ACC112 (cell line): ENCODE measurements at regions not wholly inside any gene's neighbourhood (a gene's known extent, or its start where the extent isn't known, plus 50 kb on each side); places are given as distances from the start of the nearest gene placed in this dataset.
"Not testable (repeated sequence)": the region's sequence is repeated elsewhere in the genome, so short reads cannot be mapped to it uniquely, and the experiment has no call there.

Experiments used
- H2AFZ ChIP-seq: fragments of 200-600 bp; sonication (generic); one replicate; pipeline ENCODE4 v1.6.0; 2017; ENCODE audit warnings: antibody characterized with exemption, low read length; ENCODE audit not compliant: unreplicated experiment
- H3K27ac ChIP-seq: fragments of 200-600 bp; sonication (generic); 2 replicates; pipeline ENCODE4 v1.5.1; 2014; ENCODE audit warnings: low read depth, mild to moderate bottlenecking, antibody characterized with exemption, low read length, moderate library complexity
- H3K27me3 ChIP-seq: fragments of 200-600 bp; sonication (generic); 2 replicates; pipeline ENCODE4 v1.6.1; 2014; ENCODE audit warnings: mild to moderate bottlenecking, antibody characterized with exemption, low read length, moderate library complexity, mixed read lengths; ENCODE audit not compliant: insufficient read depth
- H3K36me3 ChIP-seq: fragments of 200-600 bp; sonication (generic); 2 replicates; pipeline ENCODE4 v1.6.1; 2016; ENCODE audit warnings: mild to moderate bottlenecking, antibody characterized with exemption, low read length, moderate library complexity, mixed read lengths; ENCODE audit not compliant: insufficient read depth
- H3K4me1 ChIP-seq: fragments of 200-600 bp; sonication (generic); one replicate; pipeline ENCODE4 v1.6.1; 2016; ENCODE audit warnings: low read length, mixed read lengths; ENCODE audit not compliant: insufficient read depth, unreplicated experiment, control insufficient read depth
- H3K4me3 ChIP-seq: fragments of 200-600 bp; sonication (generic); 2 replicates; pipeline ENCODE4 v1.5.1; 2014; ENCODE audit warnings: mild to moderate bottlenecking, low read depth, low read length
- H3K79me2 ChIP-seq: fragments of 200-600 bp; sonication (generic); one replicate; pipeline ENCODE4 v1.6.0; 2016; ENCODE audit warnings: low read length; ENCODE audit not compliant: control insufficient read depth, unreplicated experiment, insufficient read depth

DNA sequence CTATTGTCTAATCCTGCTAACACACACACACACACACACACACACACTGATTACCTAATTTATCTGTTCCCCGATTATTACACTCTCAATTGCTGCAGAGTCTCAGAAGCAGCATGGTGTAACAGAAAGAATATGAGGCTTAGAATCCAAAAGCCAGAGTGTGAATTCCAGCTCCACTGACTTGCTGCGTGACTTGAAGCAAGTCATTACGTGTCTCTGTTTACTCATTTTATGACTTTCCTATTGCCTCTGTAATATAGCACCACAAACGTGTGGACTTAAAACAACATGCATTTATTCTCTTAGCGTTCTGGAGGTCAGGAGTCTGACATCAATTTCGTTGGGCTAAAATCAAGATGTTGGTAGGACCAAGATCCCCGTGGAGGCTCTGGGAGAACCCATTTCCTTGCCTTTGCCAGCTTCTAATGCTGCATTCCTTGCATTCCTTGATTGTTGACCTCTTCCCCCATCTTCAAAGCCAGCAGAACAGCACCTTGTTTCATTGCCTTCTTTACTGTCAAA lies 55.9 kb upstream of the ATP5PO start:
- no peaks in the 10 kb centered on the region for H3K36me3 ChIP-seq
- H2AFZ ChIP-seq, result no peak overlapping the region
- no peaks in the 10 kb centered on the region for H3K27me3 ChIP-seq
- peaks cover 52% of the 10 kb centered on the region for H3K4me1 ChIP-seq
- no peak overlapping the region for H3K4me3 ChIP-seq
- H3K79me2 ChIP-seq, result no peaks in the 10 kb centered on the region
- no peak overlapping the region for H3K27ac ChIP-seq

DNA sequence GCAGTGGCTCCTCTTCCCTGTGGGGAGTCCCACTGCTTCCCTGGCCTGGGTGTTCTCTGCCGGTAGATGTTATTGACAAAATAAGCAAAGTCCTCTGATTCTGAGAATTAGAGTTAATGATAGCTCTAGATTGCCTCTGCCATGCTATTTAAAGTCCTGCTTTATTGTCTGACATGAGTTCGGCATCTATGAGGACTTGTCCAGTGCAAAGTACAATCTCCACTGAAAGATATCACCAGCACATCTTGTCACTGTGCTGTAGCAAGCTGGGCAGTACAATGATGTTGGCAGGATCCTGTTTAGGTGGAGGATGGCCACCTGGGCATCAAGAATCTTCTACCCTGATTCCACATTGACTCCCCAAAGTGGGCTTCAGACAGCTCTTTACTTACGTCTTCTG lies 54.0 kb upstream of the ATP5PO start:
- Histone ChIP-seq H3K4me3 (no peak overlapping the region), H3K27ac (peak overlapping the region; percentile 73), H2AFZ (peak overlapping the region; percentile 93), H3K4me1 (peaks cover 41% of the 10 kb centered on the region), H3K79me2 (no peaks in the 10 kb centered on the region), H3K36me3 (no peaks in the 10 kb centered on the region), H3K27me3 (no peaks in the 10 kb centered on the region)

DNA sequence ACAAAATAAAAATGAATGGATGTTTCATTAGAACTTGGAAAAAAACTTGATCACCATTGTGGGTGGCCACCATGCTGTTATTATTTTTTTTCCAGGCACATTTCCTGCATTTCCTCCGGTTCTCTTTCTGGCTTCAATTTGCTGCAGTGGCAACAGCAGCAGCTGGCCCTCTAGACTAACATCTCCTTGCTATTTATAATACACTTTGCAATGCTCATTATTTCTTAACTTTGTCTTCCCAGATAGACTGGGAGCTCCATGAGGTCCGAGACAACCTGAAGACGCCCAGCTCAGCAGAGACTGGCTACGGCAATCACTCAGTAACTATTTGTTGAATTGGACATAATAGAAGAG lies 53.4 kb upstream of the ATP5PO start:
- H3K79me2 ChIP-seq, result no peaks in the 10 kb centered on the region
- H3K4me1 ChIP-seq, result peaks cover 41% of the 10 kb centered on the region
- H3K36me3 ChIP-seq, result no peaks in the 10 kb centered on the region
- H3K27ac ChIP-seq, result peak overlapping the region; percentile 73
- H2AFZ ChIP-seq, result peak overlapping the region; percentile 93
- H3K4me3 ChIP-seq, result peak overlapping the region; percentile 39; the same call in 1 of the 2 replicates
- H3K27me3 ChIP-seq, result no peaks in the 10 kb centered on the region

DNA sequence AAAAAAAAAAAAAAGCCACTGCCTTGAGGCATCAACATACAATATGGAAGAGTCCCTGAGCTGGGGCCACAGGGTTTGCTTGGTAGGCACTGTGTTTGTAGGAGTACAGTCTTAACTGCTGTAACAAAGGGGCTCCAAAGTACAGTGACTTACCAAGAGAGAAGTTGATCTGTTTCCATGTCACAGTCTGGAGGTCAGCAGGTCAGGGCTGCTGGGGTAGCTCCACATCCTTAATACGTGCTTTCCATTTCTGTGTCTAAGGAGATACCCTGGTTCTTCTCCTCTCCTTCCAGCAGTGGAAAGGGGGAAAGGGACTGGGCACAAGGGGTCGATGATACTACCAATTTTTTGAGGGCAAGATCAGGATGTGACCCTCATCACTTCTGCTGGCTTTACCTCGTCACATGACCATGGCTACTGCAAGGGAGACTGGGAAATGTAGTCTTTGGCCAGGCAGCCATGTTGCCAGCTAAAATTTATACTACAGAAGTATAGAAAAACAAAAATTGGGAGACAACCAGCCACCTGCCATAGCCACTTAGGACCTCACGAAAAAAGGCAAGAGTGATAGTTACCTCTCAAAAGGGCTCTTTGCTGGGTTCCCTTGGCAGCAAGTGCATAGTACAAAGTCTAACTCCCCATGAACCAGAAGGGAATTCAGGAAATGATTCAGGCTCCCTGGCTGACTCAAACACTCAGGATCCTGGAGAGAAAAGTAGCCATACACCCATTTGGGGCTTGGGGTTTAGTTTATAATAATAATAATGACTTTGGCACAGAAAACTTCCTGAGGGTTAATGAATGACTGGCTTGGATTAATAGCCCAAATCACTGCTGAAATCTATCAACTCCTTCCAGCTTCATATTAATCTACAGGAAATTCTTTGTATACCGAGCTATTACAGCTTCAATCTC lies 52.7 kb upstream of the ATP5PO start:
- Histone ChIP-seq H2AFZ (peak overlapping the region; percentile 93), H3K4me3 (peak overlapping the region; percentile 39), H3K36me3 (no peaks in the 10 kb centered on the region), H3K79me2 (no peaks in the 10 kb centered on the region), H3K4me1 (peaks cover 41% of the 10 kb centered on the region), H3K27ac (peak overlapping the region; percentile 73), H3K27me3 (no peaks in the 10 kb centered on the region)

DNA sequence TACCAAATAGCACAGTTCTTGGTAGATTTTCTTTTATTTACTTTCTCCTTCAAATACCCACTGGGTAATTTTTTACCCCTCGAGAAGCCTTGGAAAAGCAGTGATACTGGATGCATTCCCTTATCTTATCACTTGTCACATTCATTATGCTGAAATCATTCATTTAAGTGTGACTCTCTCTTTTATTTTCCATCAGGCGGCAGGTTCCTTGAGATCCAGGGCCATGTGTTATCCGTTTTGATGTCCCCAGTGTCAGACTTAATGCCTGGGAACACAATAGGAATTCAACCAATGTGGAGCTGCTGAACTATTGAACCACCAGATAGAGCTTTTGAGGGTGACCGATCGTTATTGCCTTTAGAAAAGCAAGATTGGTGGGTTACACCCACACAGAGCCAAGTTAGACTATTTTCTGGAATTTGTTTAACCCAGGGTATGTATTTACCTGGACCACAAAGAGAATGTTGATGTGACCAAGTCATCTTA lies 51.5 kb upstream of the ATP5PO start:
- no peaks in the 10 kb centered on the region for H3K36me3 ChIP-seq
- H3K79me2 ChIP-seq, result no peaks in the 10 kb centered on the region
- no peak overlapping the region for H2AFZ ChIP-seq
- H3K27ac ChIP-seq, result no peak overlapping the region
- no peak overlapping the region for H3K4me3 ChIP-seq
- H3K4me1 ChIP-seq, result peaks cover 41% of the 10 kb centered on the region
- no peaks in the 10 kb centered on the region for H3K27me3 ChIP-seq

DNA sequence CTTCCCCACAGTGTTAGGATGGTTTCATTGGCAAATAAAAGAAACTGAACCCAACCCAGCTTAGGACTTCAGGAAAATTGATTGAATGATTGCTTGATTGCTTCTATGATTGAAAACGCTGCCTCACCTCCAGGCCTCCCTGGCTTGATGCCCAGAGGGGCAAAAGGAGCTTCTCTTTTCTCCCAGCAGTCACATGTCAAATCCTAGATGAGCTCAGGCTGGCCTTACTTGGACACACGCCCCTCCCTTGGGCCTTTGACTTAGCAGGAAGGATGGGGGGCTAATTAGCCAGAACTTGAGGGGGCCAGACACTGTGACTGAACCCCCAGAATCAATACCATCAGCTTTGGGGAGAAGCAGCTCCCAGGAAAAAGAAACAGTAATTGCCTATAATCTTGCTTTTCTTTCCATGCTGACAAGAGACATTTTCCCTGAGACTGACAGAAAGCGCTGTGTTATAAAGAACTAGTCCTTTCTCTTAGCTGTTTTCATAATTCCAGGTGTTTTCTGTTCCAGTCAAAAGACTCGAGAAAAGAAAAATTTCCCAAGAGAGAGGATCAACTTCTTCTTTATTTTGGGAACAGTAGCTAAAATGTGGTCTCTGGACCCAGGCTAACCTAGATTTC lies 50.8 kb upstream of the ATP5PO start:
- H3K4me3 ChIP-seq, result no peak overlapping the region
- H3K36me3 ChIP-seq, result no peaks in the 10 kb centered on the region
- H3K27me3 ChIP-seq, result no peaks in the 10 kb centered on the region
- H3K27ac ChIP-seq, result no peak overlapping the region
- peaks cover 35% of the 10 kb centered on the region for H3K4me1 ChIP-seq
- H2AFZ ChIP-seq, result peak overlapping the region; percentile 86
- H3K79me2 ChIP-seq, result no peaks in the 10 kb centered on the region

DNA sequence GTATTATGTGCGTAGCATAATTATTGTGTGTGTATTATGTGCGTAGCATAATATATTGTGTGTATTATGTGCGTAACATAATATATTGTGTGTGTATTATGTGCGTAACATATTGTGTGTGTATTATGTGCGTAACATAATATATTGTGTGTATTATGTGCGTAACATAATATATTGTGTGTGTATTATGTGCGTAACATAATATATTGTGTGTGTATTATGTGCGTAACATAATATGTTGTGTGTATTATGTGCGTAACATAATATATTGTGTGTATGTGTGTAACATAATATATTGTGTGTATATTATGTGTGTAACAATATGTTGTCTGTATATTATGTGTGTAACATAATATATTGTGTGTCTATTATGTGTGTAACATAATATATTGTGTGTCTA lies 50.1 kb upstream of the ATP5PO start:
- H3K4me1 ChIP-seq, result peaks cover 34% of the 10 kb centered on the region
- H2AFZ ChIP-seq, H3K27me3 ChIP-seq, H3K4me3 ChIP-seq, H3K79me2 ChIP-seq, H3K27ac ChIP-seq, H3K36me3 ChIP-seq: not testable (repeated sequence)
